K562 (cell line): ENCODE measurements at regions not wholly inside any gene's neighbourhood (a gene's known extent, or its start where the extent isn't known, plus 50 kb on each side); places are given as distances from the start of the nearest gene placed in this dataset.
"Not testable (repeated sequence)": the region's sequence is repeated elsewhere in the genome, so short reads cannot be mapped to it uniquely, and the experiment has no call there.

Experiments
- ATAC-seq: fragments of 200-7000 bp; cut with Tn5 transposase; 3 replicates; pipeline ENCODE4 v1.9.1; 2020; ENCODE audit warnings: moderate library complexity
- BruUV-seq: library from RNA; stranded (reverse); fragments of 400-500 nt; replicated peaks from 2 replicates; lab custom pipeline; 2021; lab: Mats Ljungman, UMichigan
- CTCF ChIA-PET: fragments of 300-600 bp; formaldehyde crosslinking; extraction: SDS; loops from one replicate; lab custom pipeline; 2021; ENCODE audit warnings: low intra/inter-chr PET ratio; lab: Yijun Ruan, JAX
- POLR2A ChIA-PET: fragments of 300-600, 350-650 bp; sonication (Branson Sonifier 250); formaldehyde crosslinking; extraction: SDS; loops from one replicate; lab custom pipeline; 2021; ENCODE audit warnings: antibody characterized with exemption, inconsistent platforms; lab: Yijun Ruan, JAX
- DNase-seq, 4 experiments: peaks; one replicate each; pipeline versions ENCODE4 v3.0.0 to v3.0.0-alpha.2; 2011 to 2018; ENCODE audit warnings: low spot score in 3 of 4, mixed read lengths in 3 of 4; ENCODE audit errors: extremely low read depth in 1 of 4
- FAIRE-seq: peaks from 2 replicates; lab custom pipeline; 2011; peaks lifted over from hg19 to GRCh38; lab: Jason Lieb, UNC
- H2AFZ ChIP-seq: 2 replicates; pipeline ENCODE4 v1.6.0; 2011; ENCODE audit warnings: low read depth, low read length, control low read depth, inconsistent platforms
- H3K27ac ChIP-seq: fragments of 200-600 bp; 3 replicates; pipeline ENCODE4 v1.8.0; 2011; ENCODE audit warnings: low read depth, mild to moderate bottlenecking, control low read depth, inconsistent platforms, low read length, moderate library complexity, mixed read lengths; ENCODE audit errors: extremely low read depth
- H3K27me3 ChIP-seq, 2 experiments: fragments of 300-600 bp in 1 of 2; 2 replicates in 1 of 2; 3 replicates in 1 of 2; pipeline versions ENCODE4 v1.6.0 to v1.8.0; 2011; ENCODE audit warnings: inconsistent platforms in 2 of 2, low read length in 2 of 2, mild to moderate bottlenecking in 1 of 2, mixed read lengths in 1 of 2, moderate library complexity in 1 of 2; ENCODE audit not compliant: control insufficient read depth in 2 of 2, insufficient read depth in 2 of 2
- H3K36me3 ChIP-seq: fragments of 300-600 bp; 3 replicates; pipeline ENCODE4 v1.8.0; 2011; ENCODE audit warnings: mild to moderate bottlenecking, low read length, inconsistent platforms; ENCODE audit not compliant: control insufficient read depth, insufficient read depth
- H3K4me1 ChIP-seq, 2 experiments: fragments of 200-600 bp in 1 of 2; replicated peaks in 1 of 2; 2 replicates in 1 of 2; 3 replicates in 1 of 2; pipeline versions ENCODE4 v1.5.1 to v1.8.0; 2011; ENCODE audit warnings: inconsistent platforms in 2 of 2, low read length in 2 of 2, mild to moderate bottlenecking in 1 of 2, mixed read lengths in 1 of 2, moderate library complexity in 1 of 2; ENCODE audit not compliant: control insufficient read depth in 2 of 2, insufficient read depth in 2 of 2
- H3K4me2 ChIP-seq: 2 replicates; pipeline ENCODE4 v1.6.1; 2011; ENCODE audit warnings: low read length, control low read depth, inconsistent platforms, mixed read lengths; ENCODE audit not compliant: insufficient read depth
- H3K4me3 ChIP-seq: fragments of 200-600 bp; sonication (generic), shearing (Covaris generic); 2 replicates; pipeline ENCODE4 v1.5.1; 2016; ENCODE audit warnings: control low read depth, inconsistent platforms
- H3K79me2 ChIP-seq: fragments of 200-600 bp; 3 replicates; pipeline ENCODE4 v1.8.0; 2011; ENCODE audit warnings: low read length, inconsistent platforms; ENCODE audit not compliant: control insufficient read depth, insufficient read depth
- H3K9ac ChIP-seq, 2 experiments: 2 replicates each; pipeline versions ENCODE4 v1.6.0 to v1.6.1; 2011; ENCODE audit warnings: low read depth in 2 of 2, low read length in 2 of 2, control low read depth in 1 of 2, inconsistent platforms in 1 of 2, mild to moderate bottlenecking in 1 of 2, mixed read lengths in 1 of 2; ENCODE audit not compliant: insufficient read depth in 1 of 2
- H3K9me1 ChIP-seq: one replicate; pipeline ENCODE4 v1.6.0; 2011; ENCODE audit warnings: inconsistent platforms, mild to moderate bottlenecking, low read length, moderate library complexity; ENCODE audit not compliant: control insufficient read depth, insufficient read depth
- H3K9me3 ChIP-seq: replicated peaks from 2 replicates; pipeline ENCODE4 v1.5.1; 2011; ENCODE audit warnings: low read depth, low read length, inconsistent platforms; ENCODE audit not compliant: control insufficient read depth, insufficient read depth
- H4K20me1 ChIP-seq: replicated peaks from 2 replicates; pipeline ENCODE4 v1.6.1; 2011; ENCODE audit warnings: low read length, inconsistent platforms, mixed read lengths; ENCODE audit not compliant: control insufficient read depth, insufficient read depth
- ATF1 ChIP-seq, 2 experiments: fragments of 450-650 bp in 1 of 2; IDR thresholded peaks; 2 replicates each; pipeline ENCODE4 v1.6.1; 2016; ENCODE audit warnings: missing compliant biosample characterization in 1 of 2, missing genetic modification characterization in 1 of 2
- ATF3 ChIP-seq, 2 experiments: fragments of 450-650 bp in 1 of 2; sonication (generic) in 1 of 2; formaldehyde crosslinking in 1 of 2; IDR thresholded peaks in 1 of 2; conservative IDR thresholded peaks in 1 of 2; 2 replicates each; pipeline versions ENCODE4 v1.6.1 to v1.8.1; 2016 to 2023; ENCODE audit warnings: mild to moderate bottlenecking in 2 of 2, moderate library complexity in 2 of 2, inconsistent platforms in 1 of 2, missing genetic modification reagents in 1 of 2
- ATF7 ChIP-seq: fragments of 450-650 bp; IDR thresholded peaks from 2 replicates; pipeline ENCODE4 v1.7.1; 2014; ENCODE audit warnings: mild to moderate bottlenecking, moderate library complexity
- CREB3L1 ChIP-seq: fragments of 450-650 bp; IDR thresholded peaks from 2 replicates; pipeline ENCODE4 v1.6.1; 2014; ENCODE audit warnings: low read depth, mild to moderate bottlenecking, moderate library complexity, borderline replicate concordance
- CREM ChIP-seq: IDR thresholded peaks from 2 replicates; pipeline ENCODE4 v1.6.1; 2014; ENCODE audit warnings: antibody characterized with exemption, low read depth
- EP400 ChIP-seq: fragments of 450-650 bp; IDR thresholded peaks from 2 replicates; pipeline ENCODE4 v1.6.1; 2017; ENCODE audit warnings: antibody characterized with exemption, mild to moderate bottlenecking, moderate library complexity
- JUND ChIP-seq, 2 experiments: IDR thresholded peaks; 2 replicates in 1 of 2; 3 replicates in 1 of 2; pipeline ENCODE4 v1.6.1; 2011; ENCODE audit warnings: borderline replicate concordance in 2 of 2, low read depth in 2 of 2, low read length in 2 of 2, improper control_type of control experiment in 1 of 2, missing biosample characterization in 1 of 2, missing genetic modification characterization in 1 of 2, missing genetic modification reagents in 1 of 2
- POLR2G ChIP-seq: fragments of 200-400 bp; formaldehyde crosslinking; IDR thresholded peaks from 2 replicates; pipeline ENCODE4 v1.6.1; 2017; ENCODE audit warnings: low read depth, mild to moderate bottlenecking, antibody characterized with exemption, low read length, moderate library complexity
- RBFOX2 ChIP-seq: fragments of 200-400 bp; formaldehyde crosslinking; IDR thresholded peaks from 2 replicates; pipeline ENCODE4 v1.6.1; 2017; ENCODE audit warnings: low read depth, mild to moderate bottlenecking, low read length, moderate library complexity
- WGBS: fragments of 100-300 bp; shearing (Covaris generic); methylation state at CpG from one replicate; pipeline ENCODE4 v1.1.6; 2016; ENCODE audit warnings: low coverage, mixed read lengths; ENCODE audit not compliant: insufficient coverage; ENCODE audit errors: missing lambda C conversion rate; 5-methylcytosine and 5-hydroxymethylcytosine counted together
- in situ Hi-C: fragments of 300-500 bp; cut with MboI; formaldehyde crosslinking; loops from 4 replicates; pipeline ENCODE4 v1.15.0; 2018; ENCODE audit warnings: inconsistent platforms, mixed read lengths
- intact Hi-C: fragments of 100-400 bp; cut with micrococcal nuclease; formaldehyde crosslinking; loops from 2 replicates; pipeline ENCODE4 v1.14.2; 2022
- TF ChIP-seq, protein P1 (sequence below): fragments of 450-650 bp; IDR thresholded peaks from 2 replicates; pipeline ENCODE4 v1.6.1; 2017; ENCODE audit warnings: antibody characterized with exemption, mild to moderate bottlenecking

GRCh38 chr17:22088589-22088988 is 396.3 kb downstream of the KCNJ18 start:
- CTCF ChIA-PET; H2AFZ ChIP-seq; H3K36me3 ChIP-seq; H3K9me3 ChIP-seq; H3K9me1 ChIP-seq; BruUV-seq; intact Hi-C loops; H3K4me1 ChIP-seq; H3K27me3 ChIP-seq; H4K20me1 ChIP-seq; FAIRE-seq; ATAC-seq; TF ChIP-seq JUND (tag; IDR thresholded peaks at IDR 0.05; ENCODE audit: borderline replicate concordance, low read depth, low read length); ATF3 (CRISPR knock-in tag; conservative IDR thresholded peaks at IDR 0.05); ATF1 (CRISPR knock-in tag; IDR thresholded peaks at IDR 0.05): not testable (repeated sequence)
- Histone ChIP-seq H3K79me2 (peaks cover 51% of the 10 kb centered on the region), H3K4me3 (peak overlapping the region; percentile 43), H3K4me2 (peak overlapping the region; percentile 78), H3K27ac (peak overlapping the region; percentile 52; the same call in 1 of the 3 replicates), H3K9ac (peak overlapping the region; percentile 57 to 85; a peak in 3 of 4 replicates)
- 3% methylated on average over 6 of the region's 12 CpGs for WGBS
- DNase-seq, result peak in 2 of 4 experiments; percentile 1 to 53
- POLR2A ChIA-PET, result interaction anchor here (0.6 to 0.9 kb wide), 2 partner anchors 55 to 220 kb away, joined by 3 to 4 read pairs; no protein-coding TSS in a partner anchor
- TF ChIP-seq JUND (IDR thresholded peaks at IDR 0.05; ENCODE audit: borderline replicate concordance, low read depth, low read length) (peak; percentile 15; the same call in 1 of the 2 replicates), ATF7 (0 out of 2 replicates have a peak, but pooled peaks have one; percentile 17), EP400 (peak; percentile 68; the same call in 1 of the 2 replicates), ATF3 (IDR thresholded peaks at IDR 0.05) (peak; percentile 47; the same call in 1 of the 2 replicates), POLR2G (peak; percentile 61), RBFOX2 (peak; percentile 76), ATF1 (tag; IDR thresholded peaks at IDR 0.05) (peak; percentile 67), CREM (peak; percentile 80), CREB3L1 (peak; percentile 76; the same call in 1 of the 2 replicates)
- TF ChIP-seq, protein P1, sequence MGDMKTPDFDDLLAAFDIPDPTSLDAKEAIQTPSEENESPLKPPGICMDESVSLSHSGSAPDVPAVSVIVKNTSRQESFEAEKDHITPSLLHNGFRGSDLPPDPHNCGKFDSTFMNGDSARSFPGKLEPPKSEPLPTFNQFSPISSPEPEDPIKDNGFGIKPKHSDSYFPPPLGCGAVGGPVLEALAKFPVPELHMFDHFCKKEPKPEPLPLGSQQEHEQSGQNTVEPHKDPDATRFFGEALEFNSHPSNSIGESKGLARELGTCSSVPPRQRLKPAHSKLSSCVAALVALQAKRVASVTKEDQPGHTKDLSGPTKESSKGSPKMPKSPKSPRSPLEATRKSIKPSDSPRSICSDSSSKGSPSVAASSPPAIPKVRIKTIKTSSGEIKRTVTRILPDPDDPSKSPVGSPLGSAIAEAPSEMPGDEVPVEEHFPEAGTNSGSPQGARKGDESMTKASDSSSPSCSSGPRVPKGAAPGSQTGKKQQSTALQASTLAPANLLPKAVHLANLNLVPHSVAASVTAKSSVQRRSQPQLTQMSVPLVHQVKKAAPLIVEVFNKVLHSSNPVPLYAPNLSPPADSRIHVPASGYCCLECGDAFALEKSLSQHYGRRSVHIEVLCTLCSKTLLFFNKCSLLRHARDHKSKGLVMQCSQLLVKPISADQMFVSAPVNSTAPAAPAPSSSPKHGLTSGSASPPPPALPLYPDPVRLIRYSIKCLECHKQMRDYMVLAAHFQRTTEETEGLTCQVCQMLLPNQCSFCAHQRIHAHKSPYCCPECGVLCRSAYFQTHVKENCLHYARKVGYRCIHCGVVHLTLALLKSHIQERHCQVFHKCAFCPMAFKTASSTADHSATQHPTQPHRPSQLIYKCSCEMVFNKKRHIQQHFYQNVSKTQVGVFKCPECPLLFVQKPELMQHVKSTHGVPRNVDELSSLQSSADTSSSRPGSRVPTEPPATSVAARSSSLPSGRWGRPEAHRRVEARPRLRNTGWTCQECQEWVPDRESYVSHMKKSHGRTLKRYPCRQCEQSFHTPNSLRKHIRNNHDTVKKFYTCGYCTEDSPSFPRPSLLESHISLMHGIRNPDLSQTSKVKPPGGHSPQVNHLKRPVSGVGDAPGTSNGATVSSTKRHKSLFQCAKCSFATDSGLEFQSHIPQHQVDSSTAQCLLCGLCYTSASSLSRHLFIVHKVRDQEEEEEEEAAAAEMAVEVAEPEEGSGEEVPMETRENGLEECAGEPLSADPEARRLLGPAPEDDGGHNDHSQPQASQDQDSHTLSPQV, result peak; percentile 39; the same call in 1 of the 2 replicates
- in situ Hi-C loops, result loop anchor here (5.0 to 25.0 kb wide), 3 partner anchors 476 to 1226 kb away; no protein-coding TSS in a partner anchor
